HFFc6 (cell line): ENCODE measurements at regions not wholly inside any gene's neighbourhood (a gene's known extent, or its start where the extent isn't known, plus 50 kb on each side); places are given as distances from the start of the nearest gene placed in this dataset.
A peak's percentile ranks its signal among the peaks of the same experiment; 100 is the strongest.

Source experiments
- DNase-seq: peaks from one replicate; pipeline ENCODE4 v3.0.0-alpha.2; 2018
- H3K27ac Mint-ChIP-seq: 2 replicates; pipeline ENCODE4 v1.8.0; 2020; ENCODE audit warnings: mild to moderate bottlenecking, mixed read lengths
- H3K27me3 Mint-ChIP-seq: 2 replicates; pipeline ENCODE4 v1.8.0; 2021; ENCODE audit warnings: mild to moderate bottlenecking, moderate library complexity, mixed read lengths; ENCODE audit not compliant: insufficient read depth
- H3K36me3 Mint-ChIP-seq: 2 replicates; pipeline ENCODE4 v1.8.0; 2021; ENCODE audit warnings: low read depth, mixed read lengths
- H3K4me1 Mint-ChIP-seq: 2 replicates; pipeline ENCODE4 v1.8.0; 2020; ENCODE audit warnings: low read depth, mixed read lengths
- H3K4me3 Mint-ChIP-seq: 2 replicates; pipeline ENCODE4 v1.8.0; 2020; ENCODE audit warnings: mild to moderate bottlenecking, moderate library complexity, mixed read lengths
- H3K9me3 Mint-ChIP-seq: 2 replicates; pipeline ENCODE4 v1.8.0; 2020; ENCODE audit warnings: mild to moderate bottlenecking, mixed read lengths
- TF ChIP-seq, protein P1 (sequence below): fragments of 200-600 bp; sonication (generic); IDR thresholded peaks from 2 replicates; pipeline ENCODE4 v1.5.0; 2021; ENCODE audit warnings: antibody characterized with exemption, mild to moderate bottlenecking

DNA sequence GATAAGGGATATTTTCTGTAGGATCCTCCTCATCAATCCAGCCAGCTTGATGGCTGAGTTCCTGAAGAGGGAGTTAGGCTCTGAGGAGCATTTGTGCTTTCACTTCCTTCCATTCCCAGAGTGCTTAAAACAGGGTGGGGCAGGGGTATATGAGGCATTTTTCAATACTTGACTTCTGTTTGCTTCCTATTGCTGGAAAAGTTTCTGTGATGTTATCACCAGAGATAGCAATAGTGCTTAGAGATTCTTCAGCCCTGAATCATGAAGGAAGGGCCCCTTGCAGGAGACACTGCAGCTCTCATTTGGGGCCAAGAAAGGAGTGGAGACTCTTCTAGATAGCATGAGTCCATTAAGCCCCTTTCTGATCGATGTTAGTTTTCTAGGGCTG, 166.7 kb upstream of the RPS6KA3 start:
- peak; percentile 10 for DNase-seq
- H3K27me3 Mint-ChIP-seq = no peaks in the 10 kb centered on the region; the same call in none of the 2 replicates

DNA sequence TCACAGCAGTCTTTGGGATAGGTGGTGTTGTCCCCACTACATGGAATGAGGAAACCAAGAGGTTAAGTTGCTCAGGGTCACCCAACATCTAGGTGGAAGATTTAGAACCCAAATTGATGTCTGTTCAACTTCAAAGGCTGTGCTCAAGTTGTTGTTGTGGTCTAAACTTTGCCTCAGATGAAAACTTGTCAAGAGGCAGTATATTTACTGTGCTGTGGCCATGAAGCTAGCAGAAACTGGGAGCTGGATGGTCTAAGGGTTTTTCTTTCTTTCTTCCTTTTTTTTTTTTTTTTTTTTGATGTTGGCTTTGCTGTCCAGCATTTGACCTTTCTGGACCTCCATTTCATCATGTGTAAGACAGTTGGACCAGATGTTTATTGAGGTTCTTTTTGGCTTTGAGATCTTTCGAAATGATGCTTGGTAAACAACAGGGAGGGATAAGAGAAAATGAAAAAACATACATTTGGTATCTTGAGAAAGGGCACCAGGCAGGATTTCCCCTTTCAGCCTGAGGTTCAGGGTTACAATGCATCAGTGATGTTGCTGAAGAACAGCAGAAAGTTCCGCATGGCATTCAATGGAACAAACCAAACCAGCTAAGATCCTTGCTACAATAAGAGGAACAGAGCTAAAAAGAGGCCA, 166.2 kb upstream of the RPS6KA3 start:
- Mint-ChIP-seq H3K36me3 (no peaks in the 10 kb centered on the region), H3K4me3 (peak overlapping the region; percentile 23; the same call in 1 of the 2 replicates), H3K27ac (peak overlapping the region; percentile 36; the same call in 1 of the 2 replicates), H3K4me1 (peaks cover 24% of the 10 kb centered on the region), H3K9me3 (no peaks in the 10 kb centered on the region), H3K27me3 (no peaks in the 10 kb centered on the region; the same call in none of the 2 replicates)
- TF ChIP-seq, protein P1, sequence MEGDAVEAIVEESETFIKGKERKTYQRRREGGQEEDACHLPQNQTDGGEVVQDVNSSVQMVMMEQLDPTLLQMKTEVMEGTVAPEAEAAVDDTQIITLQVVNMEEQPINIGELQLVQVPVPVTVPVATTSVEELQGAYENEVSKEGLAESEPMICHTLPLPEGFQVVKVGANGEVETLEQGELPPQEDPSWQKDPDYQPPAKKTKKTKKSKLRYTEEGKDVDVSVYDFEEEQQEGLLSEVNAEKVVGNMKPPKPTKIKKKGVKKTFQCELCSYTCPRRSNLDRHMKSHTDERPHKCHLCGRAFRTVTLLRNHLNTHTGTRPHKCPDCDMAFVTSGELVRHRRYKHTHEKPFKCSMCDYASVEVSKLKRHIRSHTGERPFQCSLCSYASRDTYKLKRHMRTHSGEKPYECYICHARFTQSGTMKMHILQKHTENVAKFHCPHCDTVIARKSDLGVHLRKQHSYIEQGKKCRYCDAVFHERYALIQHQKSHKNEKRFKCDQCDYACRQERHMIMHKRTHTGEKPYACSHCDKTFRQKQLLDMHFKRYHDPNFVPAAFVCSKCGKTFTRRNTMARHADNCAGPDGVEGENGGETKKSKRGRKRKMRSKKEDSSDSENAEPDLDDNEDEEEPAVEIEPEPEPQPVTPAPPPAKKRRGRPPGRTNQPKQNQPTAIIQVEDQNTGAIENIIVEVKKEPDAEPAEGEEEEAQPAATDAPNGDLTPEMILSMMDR = no peak
- no peak for DNase-seq

More for the DNA sequence above, 166.7 kb upstream of the RPS6KA3 start:
- TF ChIP-seq, protein P1 = no peak
- Mint-ChIP-seq H3K27ac (no peak overlapping the region), H3K4me1 (peaks cover 24% of the 10 kb centered on the region), H3K36me3 (no peaks in the 10 kb centered on the region), H3K4me3 (peak overlapping the region; percentile 23; the same call in 1 of the 2 replicates), H3K9me3 (no peaks in the 10 kb centered on the region)

- Mint-ChIP-seq H3K36me3 (no peaks in the 10 kb centered on the region), H3K27me3 (no peaks in the 10 kb centered on the region; the same call in none of the 2 replicates), H3K4me3 (no peak overlapping the region), H3K27ac (no peak overlapping the region), H3K4me1 (peaks cover 24% of the 10 kb centered on the region), H3K9me3 (no peaks in the 10 kb centered on the region)
- TF ChIP-seq, protein P1 = no peak
- no peak for DNase-seq
Measured at GRCh38 chrX:20432048-20432447, 165.3 kb upstream of the RPS6KA3 start.

GRCh38 chrX:20431486-20431885, 164.8 kb upstream of the RPS6KA3 start:
- no peak for DNase-seq
- Mint-ChIP-seq H3K27ac (no peak overlapping the region), H3K4me1 (peaks cover 24% of the 10 kb centered on the region), H3K9me3 (no peaks in the 10 kb centered on the region), H3K36me3 (no peaks in the 10 kb centered on the region), H3K27me3 (no peaks in the 10 kb centered on the region; the same call in none of the 2 replicates), H3K4me3 (no peak overlapping the region)
- TF ChIP-seq, protein P1 = no peak

DNA sequence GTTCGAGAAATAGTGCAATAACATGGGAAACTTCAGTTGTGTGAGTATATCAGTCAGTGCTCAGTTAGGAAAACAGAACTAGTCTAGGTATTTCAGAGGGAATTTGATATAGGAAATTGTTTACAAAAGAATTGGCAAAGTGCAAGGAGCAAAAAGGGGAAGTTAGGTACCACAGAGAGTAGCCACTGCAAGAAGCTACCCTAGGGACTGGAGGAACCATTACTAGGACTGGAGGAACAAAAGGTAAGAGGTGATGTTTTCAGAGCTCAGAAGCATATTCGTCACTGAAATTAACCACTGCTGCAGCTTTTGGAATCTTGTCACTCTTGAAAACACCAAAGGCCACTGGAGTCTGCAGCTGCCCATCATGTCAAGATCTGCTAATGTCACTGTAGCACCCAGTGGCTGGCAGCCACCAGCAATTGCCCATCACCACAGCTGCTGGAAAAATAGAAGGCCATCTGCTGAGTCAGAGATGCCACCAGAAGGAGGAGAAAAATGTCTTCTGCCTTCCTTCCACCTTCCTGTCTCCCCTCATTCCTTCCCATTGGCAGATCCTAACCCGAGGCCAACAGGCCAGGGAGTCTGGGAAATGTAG, 160.6 kb upstream of the RPS6KA3 start:
- H3K27me3 Mint-ChIP-seq = no peaks in the 10 kb centered on the region; the same call in 1 of the 2 replicates
- no peak overlapping the region for H3K4me3 Mint-ChIP-seq
- TF ChIP-seq, protein P1 = no peak
- no peaks in the 10 kb centered on the region for H3K36me3 Mint-ChIP-seq
- DNase-seq = no peak
- H3K4me1 Mint-ChIP-seq = peaks cover 5% of the 10 kb centered on the region
- no peak overlapping the region for H3K27ac Mint-ChIP-seq
- H3K9me3 Mint-ChIP-seq = 0 out of 2 replicates have a peak, but pooled peaks cover 4% of the 10 kb centered on the region
